Gastroesophageal sphincter (tissue), 3 donors: ENCODE measurements at regions not wholly inside any gene's neighbourhood (a gene's known extent, or its start where the extent isn't known, plus 50 kb on each side); places are given as distances from the start of the nearest gene placed in this dataset.

Experiments
- POLR2AphosphoS5 ChIP-seq: sonication (generic); formaldehyde crosslinking; IDR thresholded peaks from one replicate; pipeline ENCODE4 v1.6.1; 2017; ENCODE audit warnings: antibody characterized with exemption
- TF ChIP-seq, protein P1 (sequence below), 4 experiments: fragments of 200-600 bp in 2 of 4; fragments of 450-650 bp in 2 of 4; sonication (generic) in 1 of 4; IDR thresholded peaks; one replicate each; pipeline ENCODE4 v1.5.1; 2017 to 2019; ENCODE audit warnings: antibody characterized with exemption in 4 of 4, mild to moderate bottlenecking in 2 of 4, moderate library complexity in 2 of 4

DNA sequence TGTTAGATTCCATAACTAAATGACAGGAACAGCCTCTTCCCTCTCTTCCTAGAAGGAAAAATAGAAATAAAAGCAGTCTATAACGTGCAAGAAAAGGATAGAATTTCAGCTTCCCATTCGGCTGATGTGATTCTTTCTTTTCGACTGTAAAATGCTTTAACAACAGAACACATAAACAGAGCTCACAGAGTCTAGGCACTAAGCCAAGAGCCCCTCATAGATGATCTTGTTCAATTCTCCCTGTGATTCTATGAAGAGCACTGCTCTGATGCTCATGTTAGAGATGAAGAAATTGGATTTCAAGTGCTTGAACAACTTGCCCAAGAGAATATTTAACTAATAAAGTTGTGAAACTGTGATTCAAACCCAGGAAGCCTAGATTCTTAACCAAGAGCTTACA, 232.7 kb downstream of the RPAP3 start:
- TF ChIP-seq, protein P1, sequence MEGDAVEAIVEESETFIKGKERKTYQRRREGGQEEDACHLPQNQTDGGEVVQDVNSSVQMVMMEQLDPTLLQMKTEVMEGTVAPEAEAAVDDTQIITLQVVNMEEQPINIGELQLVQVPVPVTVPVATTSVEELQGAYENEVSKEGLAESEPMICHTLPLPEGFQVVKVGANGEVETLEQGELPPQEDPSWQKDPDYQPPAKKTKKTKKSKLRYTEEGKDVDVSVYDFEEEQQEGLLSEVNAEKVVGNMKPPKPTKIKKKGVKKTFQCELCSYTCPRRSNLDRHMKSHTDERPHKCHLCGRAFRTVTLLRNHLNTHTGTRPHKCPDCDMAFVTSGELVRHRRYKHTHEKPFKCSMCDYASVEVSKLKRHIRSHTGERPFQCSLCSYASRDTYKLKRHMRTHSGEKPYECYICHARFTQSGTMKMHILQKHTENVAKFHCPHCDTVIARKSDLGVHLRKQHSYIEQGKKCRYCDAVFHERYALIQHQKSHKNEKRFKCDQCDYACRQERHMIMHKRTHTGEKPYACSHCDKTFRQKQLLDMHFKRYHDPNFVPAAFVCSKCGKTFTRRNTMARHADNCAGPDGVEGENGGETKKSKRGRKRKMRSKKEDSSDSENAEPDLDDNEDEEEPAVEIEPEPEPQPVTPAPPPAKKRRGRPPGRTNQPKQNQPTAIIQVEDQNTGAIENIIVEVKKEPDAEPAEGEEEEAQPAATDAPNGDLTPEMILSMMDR (IDR thresholded peaks at IDR 0.05): no peak
- TF ChIP-seq POLR2AphosphoS5: no peak
